Kidney epithelial cell (primary cell): ENCODE measurements at regions not wholly inside any gene's neighbourhood (a gene's known extent, or its start where the extent isn't known, plus 50 kb on each side); places are given as distances from the start of the nearest gene placed in this dataset.

Experiments
- DNase-seq: peaks from one replicate; pipeline ENCODE4 v3.0.0-alpha.2; 2010; ENCODE audit warnings: low read depth
- H3K27me3 ChIP-seq: 2 replicates; pipeline ENCODE4 v1.6.0; 2011; ENCODE audit warnings: low read length; ENCODE audit not compliant: control insufficient read depth, insufficient read depth
- H3K36me3 ChIP-seq: 2 replicates; pipeline ENCODE4 v1.5.1; 2011; ENCODE audit warnings: low read length; ENCODE audit not compliant: control insufficient read depth, insufficient read depth
- H3K4me3 ChIP-seq: 2 replicates; pipeline ENCODE4 v1.5.1; 2011; ENCODE audit warnings: low read depth, mild to moderate bottlenecking, control low read depth, low read length
- TF ChIP-seq, protein P1 (sequence below): IDR thresholded peaks from 2 replicates; pipeline ENCODE4 v1.5.1; 2011; ENCODE audit warnings: mild to moderate bottlenecking, moderate library complexity, low read length, control low read depth, inconsistent platforms; ENCODE audit not compliant: insufficient read depth, poor library complexity, severe bottlenecking

- DNase-seq, result no peak
- Histone ChIP-seq H3K4me3 (no peak overlapping the region), H3K27me3 (no peaks in the 10 kb centered on the region), H3K36me3 (no peaks in the 10 kb centered on the region)
- TF ChIP-seq, protein P1, sequence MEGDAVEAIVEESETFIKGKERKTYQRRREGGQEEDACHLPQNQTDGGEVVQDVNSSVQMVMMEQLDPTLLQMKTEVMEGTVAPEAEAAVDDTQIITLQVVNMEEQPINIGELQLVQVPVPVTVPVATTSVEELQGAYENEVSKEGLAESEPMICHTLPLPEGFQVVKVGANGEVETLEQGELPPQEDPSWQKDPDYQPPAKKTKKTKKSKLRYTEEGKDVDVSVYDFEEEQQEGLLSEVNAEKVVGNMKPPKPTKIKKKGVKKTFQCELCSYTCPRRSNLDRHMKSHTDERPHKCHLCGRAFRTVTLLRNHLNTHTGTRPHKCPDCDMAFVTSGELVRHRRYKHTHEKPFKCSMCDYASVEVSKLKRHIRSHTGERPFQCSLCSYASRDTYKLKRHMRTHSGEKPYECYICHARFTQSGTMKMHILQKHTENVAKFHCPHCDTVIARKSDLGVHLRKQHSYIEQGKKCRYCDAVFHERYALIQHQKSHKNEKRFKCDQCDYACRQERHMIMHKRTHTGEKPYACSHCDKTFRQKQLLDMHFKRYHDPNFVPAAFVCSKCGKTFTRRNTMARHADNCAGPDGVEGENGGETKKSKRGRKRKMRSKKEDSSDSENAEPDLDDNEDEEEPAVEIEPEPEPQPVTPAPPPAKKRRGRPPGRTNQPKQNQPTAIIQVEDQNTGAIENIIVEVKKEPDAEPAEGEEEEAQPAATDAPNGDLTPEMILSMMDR, result no peak
Observed at GRCh38 chr12:111216387-111217159, 152.3 kb downstream of the PHETA1 start.

GRCh38 chr12:111215881-111216280, 153.0 kb downstream of the PHETA1 start:
- Histone ChIP-seq H3K4me3 (no peak overlapping the region), H3K36me3 (no peaks in the 10 kb centered on the region), H3K27me3 (no peaks in the 10 kb centered on the region)
- no peak for DNase-seq
- TF ChIP-seq, protein P1, result no peak

GRCh38 chr12:111214401-111214800, 154.5 kb downstream of the PHETA1 start:
- Histone ChIP-seq H3K36me3 (no peaks in the 10 kb centered on the region), H3K27me3 (no peaks in the 10 kb centered on the region), H3K4me3 (no peak overlapping the region)
- DNase-seq, result no peak
- TF ChIP-seq, protein P1, result no peak

- no peak for DNase-seq
- TF ChIP-seq, protein P1, result no peak
- Histone ChIP-seq H3K36me3 (no peaks in the 10 kb centered on the region), H3K27me3 (no peaks in the 10 kb centered on the region), H3K4me3 (no peak overlapping the region)
Observed at GRCh38 chr12:111213561-111213960, 155.3 kb downstream of the PHETA1 start.

DNA sequence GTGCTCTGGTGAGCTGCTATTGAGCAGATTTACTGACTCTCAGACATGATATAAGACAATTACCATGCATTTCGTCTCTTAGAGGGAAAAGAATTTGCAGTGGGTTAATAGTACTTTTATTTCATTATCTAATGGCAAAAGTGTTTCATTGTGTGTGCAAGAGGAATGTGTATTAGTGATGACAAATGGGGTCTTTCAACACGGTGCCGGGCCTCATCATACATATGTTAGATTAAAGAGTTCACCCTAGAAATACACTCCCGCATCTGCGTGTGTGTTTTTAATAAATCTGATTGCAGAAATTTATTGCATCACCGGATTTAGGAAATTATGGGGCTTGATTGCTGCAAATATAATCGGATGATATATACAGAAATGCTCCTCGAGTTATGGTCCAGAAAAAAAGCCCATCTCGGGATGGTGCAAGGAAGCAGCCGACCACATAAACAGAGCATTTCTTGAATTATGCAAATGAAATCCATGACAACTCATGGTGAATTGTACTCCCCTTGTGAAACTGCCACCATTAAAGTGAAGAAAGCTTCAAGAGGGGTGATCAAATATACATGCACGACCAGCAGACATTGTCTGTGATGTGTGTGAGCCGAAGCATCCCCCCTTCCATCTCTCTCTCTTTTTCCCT, 156.0 kb downstream of the PHETA1 start:
- no peaks in the 10 kb centered on the region for H3K36me3 ChIP-seq
- TF ChIP-seq, protein P1, result no peak
- H3K4me3 ChIP-seq, result no peak overlapping the region
- no peaks in the 10 kb centered on the region for H3K27me3 ChIP-seq
- DNase-seq, result no peak
